Stimulated activated CD4-positive, alpha-beta T cell treated with anti-CD3 and anti-CD28 coated beads, Interleukin-4, amount 100 ng/mL, for 24 hours (primary cell): ENCODE measurements at regions not wholly inside any gene's neighbourhood (a gene's known extent, or its start where the extent isn't known, plus 50 kb on each side); places are given as distances from the start of the nearest gene placed in this dataset.

ENCODE experiments used
- DNase-seq: peaks from one replicate; pipeline ENCODE4 v3.0.0-alpha.2; 2020

DNA sequence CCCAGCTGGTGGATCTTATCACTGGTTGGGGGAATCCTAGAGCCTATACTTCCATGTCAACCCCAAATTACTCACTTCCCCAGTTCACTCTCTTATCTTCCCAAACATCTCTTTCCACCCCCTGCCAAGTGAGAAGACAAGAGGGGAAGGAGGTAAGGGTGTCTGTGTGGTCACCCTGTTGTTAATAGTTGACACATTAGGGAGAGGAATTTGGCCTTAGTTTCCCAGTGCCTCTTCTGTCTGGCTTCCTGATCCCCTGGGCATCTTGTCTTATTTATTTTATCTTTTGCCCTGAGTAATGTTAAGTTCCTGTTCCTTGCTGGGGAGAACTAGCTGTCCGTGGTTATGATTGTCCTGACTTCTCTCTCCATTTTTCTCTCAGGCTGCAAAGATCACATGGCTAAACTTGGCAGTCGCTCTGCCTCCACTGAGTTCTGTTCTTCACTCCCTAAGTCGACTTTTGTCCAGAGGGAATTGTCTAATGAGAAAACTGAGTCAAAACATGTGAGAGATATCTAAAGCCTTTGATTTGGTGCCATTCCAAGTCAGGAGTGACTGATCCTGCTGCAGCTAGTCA, 157.1 kb upstream of the SYT6 start:
- DNase-seq: no peak

DNA sequence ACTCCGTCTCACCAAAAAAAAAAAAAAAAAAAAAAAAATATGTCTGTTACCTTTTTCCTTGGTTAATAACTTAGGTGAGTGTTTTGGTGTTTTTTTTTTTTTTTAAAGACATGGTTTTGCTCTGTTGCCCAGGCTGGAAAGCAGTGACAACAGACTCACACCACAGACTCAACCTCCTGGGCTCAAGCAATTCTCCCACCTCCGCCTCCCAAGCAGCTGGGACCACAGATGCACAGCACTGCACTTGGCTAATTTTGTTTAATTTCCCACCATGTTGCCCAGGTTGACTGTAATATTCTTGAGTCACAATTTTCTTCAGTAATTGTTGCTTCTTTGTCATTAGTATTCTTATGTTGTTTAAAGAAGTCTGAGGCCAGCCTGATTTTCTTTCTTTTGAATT, 149.2 kb upstream of the SYT6 start:
- DNase-seq: no peak

DNA sequence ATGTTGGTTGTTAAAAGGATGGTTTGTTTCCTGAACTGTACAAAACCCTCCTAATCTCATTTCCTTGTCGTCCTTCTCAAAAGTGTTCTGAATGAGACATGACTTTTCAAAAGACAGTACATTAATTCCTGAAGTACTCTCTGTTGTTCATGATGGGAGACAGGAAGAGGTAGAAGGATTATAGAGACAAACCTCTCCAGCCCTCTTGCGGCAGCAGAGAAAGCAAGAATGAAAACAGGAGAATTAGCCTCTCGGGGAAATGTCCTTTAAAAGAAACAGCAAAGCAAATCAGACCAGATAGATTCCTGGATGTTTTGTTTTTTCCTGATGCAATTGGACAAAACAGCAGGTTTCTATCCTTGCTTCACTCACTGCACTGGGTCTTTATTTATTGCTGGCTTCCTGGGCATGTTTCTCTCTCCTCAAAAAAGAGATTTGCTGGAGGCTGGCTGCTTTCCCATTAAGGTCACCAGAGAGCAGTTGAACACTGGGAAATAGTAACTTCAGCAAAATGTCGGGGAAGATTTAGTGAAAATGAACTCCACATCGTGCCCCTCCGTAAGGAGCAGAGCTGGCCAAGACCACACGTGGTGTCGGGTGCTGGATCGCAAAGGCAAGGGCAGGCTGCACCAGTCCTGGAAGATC, 145.8 kb upstream of the SYT6 start:
- DNase-seq: no peak

DNA sequence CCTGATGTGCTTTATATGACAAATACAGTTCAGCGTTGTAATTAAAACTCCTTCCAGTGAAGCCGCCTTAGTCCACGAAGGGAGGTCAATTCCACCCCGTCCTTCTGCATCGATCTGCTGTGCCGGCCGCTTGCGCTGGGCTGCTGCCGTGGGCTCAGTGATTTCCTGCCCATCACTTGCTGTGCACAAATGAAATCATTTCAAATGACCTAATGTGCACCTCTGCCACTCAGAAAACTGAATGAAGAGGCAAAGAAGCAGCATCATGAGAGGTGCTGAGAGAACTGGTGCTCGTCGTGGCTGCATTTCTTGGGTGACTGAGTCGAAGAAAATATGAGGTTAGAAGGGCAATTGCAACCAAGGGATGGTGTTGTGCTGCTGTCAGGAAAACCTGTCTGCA, 144.3 kb upstream of the SYT6 start:
- DNase-seq: no peak

DNA sequence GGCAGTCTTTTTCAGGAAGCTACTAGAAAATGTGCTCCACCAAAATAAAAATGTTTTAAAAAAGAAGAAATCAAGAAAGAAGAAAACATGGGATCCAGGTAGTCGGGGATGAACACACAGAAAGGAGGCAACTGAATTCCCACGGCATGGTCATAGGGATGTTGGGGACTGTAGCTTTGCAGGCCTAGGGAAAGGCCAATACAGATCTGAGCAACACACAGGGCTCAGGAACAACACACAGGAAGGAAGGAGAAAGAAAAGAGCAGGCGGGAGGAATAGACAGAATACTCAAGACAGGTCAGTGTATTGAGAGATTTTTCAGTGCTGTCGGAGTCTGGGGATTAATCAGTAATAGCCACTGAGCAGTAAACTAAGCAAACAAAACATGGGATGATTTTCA, 142.7 kb upstream of the SYT6 start:
- DNase-seq: no peak

DNA sequence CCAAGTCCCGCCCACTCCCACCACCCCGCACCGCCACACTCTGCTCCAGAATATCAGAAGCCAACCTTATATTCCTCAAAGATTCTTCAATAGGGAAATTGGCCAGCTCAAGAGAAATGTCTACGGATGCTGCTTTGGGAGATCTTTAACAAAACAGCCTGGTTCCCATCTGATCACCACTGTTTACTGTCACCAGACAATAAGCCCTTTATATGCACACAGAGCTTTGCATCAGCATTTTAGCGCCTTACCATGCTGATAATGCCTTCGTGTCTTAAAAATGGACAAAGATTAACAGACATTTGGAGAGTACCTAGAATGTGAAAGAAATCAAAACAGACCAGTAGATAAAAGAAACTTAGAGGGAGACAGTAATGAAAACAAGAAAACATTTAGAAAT, 141.7 kb upstream of the SYT6 start:
- DNase-seq: no peak

DNA sequence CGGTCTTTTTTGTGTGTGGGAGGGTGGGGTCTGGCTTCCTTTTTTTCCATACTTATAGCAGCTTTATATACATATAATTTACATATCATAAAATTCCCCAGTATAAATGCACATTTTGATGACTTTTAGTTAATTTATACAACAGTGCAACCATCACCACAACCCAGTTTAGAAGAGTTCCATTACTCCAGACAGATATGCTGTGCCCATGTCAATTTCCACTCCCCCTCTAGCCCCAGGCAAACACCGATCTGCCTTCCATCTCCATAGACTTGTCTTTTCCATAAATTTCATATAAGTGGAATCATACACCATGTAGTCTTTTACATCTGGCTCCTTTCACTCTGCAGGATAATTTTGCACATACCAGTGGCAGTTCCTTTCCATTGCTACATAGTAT, 139.2 kb upstream of the SYT6 start:
- DNase-seq: no peak

DNA sequence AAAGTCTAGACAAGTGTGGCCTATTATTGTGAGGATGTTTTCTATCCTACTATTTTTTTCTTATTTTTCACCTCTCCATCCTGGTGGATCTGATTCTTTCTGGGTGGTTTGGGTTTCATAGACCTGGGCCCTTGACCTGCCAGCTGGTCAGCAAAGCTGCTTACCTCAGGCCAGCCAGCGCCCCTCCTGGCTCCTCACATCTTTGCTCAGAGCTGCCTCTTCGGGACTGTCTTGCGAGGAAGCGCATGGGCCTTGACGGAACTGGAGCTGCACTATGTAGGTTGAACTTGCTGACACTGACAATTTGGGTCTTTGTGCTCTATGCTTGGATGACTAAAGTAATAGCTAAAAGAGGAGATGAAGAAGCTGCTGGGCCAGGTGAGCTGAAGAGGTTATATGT, 138.5 kb upstream of the SYT6 start:
- no peak for DNase-seq

DNA sequence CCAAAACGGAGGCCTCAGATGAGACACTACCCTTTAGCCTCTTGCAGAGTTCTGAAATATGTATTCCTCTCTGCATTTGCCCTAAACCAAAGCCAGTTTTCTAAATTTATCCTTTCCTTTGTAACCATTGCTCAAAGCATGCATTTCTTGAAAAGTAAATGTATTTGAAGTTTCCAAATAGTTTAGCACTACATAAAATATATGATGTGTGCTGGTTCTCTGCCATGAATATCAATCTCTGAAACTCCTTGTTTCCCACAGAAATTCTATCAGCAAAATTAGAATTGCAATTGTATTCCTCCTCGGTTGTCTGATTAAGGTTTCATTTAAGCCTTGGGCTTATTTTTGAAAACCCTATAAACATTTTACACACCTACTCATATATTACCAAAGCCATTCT, 137.1 kb upstream of the SYT6 start:
- no peak for DNase-seq

DNA sequence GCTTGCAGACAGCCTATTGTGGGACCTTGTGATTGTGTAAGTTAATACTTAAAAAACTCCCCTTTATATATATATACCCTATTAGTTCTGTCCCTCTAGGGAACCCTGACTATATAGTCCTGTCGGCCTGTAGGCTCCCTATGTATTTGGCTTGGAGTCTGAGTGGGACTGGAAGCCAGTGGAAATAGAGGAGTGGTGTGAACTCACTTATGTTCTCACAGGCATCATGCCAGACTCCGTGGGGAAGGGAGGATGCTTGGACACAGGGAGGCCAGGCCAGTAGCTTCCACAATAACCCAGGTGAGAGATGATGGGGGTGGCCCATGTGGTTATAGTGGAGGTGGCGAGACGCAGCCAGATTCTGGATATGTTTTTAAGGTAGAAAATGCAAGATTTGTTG, 136.7 kb upstream of the SYT6 start:
- no peak for DNase-seq

DNA sequence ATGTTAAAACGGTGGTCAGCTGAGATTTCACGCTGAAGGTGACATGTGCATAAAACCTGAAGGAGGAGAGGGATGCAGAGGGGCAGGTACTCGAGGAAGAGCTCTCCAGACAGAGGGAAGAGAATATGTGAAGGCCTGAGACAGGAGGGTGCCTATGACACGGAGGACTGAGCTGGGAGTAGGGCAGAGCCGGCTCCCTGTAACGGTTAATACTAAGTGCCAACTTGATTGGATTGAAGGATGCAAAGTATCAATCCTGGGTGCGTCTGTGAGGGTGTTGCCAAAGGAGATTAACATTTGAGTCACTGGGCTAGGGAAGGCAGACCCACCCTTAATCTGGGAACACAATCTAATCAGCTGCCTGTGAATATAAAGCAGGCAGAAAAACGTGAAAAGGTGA, 136.2 kb upstream of the SYT6 start:
- no peak for DNase-seq

DNA sequence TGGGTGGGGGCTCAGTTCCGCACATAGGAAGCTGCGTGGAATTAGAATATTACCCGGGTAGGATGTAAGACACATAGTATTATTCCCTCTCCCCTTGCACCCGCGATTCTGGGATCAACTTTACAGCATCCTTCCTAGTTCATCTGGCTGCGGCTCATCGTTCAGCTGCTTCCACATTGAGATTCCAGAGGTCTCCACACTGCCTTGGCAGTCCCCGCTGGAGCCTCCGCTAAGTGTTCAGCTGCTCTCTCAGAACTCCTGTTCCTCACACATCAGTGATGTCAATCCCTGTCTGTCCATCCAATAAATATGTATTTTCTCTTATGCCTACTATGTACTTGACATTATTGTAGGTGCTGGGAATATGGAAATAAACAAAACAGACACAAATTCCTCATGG, 135.6 kb upstream of the SYT6 start:
- no peak for DNase-seq

DNA sequence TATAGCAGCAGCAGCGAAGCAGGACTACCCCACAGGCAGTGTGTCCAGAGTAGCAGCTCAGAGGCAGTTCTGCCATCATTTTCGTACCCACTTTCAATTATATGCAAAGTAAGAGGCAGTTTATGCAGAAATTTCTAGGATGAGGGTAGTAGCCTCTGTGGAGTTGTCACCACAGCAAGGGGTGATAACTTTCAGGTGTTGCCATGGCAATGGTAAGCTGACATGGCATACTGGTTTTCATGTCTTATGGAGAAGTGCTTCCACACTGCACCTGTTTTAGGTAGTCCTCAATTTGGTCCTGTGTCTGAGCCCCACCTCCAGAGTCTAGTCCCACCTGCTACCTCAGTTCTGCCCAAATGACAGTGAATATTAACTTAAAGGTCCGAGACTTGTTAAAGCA, 133.3 kb upstream of the SYT6 start:
- DNase-seq: no peak

DNA sequence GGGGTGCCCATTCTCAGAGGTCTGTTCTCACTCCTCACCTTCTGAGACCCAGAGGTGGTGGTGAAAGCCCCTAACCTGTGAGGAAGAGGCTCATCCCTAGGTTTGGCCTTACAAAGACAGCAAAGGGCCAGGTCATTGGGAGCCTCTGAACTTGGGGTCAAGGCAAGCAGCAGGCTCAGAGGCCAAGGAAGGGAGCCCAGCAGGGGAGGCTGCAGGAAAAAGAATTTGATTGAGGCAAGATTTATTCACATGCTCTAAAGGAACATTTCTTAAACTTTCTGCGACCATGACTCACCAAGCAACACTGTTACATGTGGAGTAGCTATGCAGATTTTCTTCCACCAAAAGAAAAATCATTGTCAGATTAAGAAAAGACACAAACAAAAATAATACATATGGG, 132.5 kb upstream of the SYT6 start:
- DNase-seq: no peak

DNA sequence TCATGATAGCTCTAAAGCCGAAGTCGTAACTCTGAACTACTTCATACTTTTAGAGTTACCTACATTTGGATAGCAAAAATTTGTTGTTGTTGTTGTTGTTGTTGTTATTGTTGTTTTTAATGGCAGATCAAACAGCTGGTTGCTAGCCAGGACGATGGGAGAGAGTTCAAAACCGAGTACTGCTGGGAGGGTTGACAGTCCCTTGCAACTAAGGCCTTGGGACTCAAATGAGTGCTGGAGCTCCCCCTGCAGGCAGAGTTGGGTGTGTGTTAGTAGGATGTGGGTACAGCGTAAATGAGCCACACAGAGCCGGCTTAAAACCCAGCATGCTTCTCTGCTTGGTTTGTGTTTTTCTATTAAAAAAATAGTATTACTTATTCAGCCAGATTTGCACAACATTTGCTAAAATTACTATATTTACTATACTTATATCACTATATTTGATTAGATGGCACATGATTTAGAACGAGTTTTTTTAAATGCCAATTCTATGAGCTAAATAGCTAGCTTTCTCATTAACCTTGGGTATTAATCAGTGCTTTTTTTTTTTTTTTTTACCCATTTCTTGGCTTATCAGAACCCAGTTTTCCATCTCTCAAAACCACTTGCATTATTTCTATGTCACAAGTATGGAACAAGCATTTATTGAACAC, 129.2 kb upstream of the SYT6 start:
- DNase-seq: peak; percentile 87

DNA sequence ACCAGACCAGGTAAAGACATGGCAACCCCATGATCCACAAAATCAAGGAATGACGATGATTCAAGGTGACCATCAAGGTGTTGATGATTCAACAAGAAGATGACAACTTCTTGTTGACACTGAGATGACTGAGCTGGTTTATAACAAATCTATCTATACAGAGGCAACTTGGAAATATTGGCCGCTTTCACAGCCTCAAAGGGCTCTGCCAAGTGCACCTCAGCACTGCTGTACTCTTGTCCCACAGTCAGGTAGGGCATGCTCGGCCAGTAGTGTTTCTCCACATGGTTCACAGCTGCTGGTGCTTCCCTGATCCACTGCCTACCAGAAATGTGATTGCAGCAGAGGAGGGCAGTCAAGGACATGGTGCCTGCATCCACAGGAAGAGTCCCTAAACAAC, 125.2 kb upstream of the SYT6 start:
- DNase-seq: no peak

DNA sequence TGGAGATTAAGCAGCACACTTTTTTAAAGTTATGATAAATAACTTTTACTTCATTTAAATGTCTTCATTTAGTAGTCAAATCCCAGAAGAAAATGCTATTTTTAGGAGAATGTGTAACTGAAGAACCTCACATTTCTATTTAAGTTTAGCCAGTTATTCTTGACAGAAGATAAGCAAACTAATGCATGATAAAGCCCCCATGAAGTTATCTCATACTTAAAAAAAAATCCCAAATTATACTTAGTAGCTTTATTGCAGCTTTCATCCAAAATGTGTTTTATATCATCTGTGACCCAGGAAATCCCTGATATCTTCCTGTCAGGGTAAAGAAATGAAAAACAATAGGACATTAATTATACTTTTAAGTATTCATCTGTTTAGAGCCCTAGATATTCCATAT, 124.8 kb upstream of the SYT6 start:
- DNase-seq: no peak

DNA sequence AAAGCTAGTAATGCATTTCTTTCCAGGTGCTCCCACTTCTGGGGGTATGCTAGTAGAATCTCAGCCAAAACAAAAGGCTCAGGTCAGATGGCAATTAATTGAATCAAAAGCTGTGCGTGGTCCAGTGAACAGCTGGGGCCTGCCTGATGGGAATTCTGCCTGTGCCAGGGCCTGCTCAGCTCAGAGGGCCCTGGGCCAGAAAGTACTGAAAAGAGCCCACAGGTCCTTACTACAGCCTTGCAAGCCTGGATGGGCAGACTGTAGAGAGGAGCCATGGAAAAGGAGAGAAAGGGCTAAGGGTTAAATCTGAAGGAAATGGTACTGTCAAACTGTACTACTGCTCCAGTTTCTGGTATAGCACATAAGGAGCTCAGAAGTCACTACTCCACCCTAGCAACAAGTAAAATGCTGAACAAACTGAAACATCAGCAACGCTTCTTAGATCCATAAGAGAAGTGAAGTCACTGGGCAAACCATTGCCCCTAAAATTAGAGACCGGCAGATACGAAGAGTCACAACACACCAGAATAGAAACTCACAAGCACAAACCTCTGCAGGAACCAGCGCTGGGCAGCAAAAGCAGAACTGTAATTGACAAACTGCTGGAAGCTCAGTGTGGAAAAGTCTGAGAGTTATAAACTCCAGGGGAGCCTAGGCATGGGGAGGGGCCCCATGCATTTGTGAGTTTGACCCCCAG, 121.1 kb upstream of the SYT6 start:
- no peak for DNase-seq

DNA sequence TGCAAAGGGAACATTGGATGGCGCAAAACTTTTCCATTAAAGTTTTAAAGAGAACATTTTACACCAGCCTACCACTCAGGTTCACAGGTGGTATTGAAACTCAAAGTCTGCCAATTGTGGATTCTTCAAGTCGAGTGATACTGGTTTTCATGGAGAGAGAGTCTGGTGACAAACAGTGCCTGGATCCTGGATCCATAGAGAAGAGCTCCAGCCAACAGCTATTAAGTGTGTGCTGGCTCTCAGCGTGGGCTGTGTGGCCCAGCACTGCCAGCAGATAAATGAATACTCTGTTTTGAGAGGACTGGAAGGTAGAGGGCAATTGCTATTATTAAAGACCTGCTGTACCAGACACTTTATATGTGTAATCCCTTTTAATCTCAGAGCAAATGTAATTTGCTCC, 118.9 kb upstream of the SYT6 start:
- DNase-seq: no peak

DNA sequence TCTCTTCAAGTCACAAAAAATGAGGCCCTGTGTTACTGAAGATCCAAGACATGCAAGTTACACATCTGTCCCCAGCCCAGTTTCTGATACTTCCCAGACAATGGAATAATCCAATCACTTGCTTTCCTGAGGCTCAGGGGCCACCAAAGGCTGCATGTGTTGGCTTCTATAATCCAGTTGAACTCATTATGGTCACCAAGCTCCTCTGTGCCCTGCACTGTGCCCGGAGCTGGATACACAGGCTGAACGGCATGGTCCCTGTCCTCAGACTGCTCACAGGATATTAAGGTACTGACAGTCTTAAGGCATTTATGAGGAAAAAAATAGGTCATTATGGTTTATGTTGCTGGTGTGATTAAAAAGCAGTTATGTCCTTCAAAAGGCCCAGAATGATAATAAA, 117.0 kb upstream of the SYT6 start:
- DNase-seq: no peak

DNA sequence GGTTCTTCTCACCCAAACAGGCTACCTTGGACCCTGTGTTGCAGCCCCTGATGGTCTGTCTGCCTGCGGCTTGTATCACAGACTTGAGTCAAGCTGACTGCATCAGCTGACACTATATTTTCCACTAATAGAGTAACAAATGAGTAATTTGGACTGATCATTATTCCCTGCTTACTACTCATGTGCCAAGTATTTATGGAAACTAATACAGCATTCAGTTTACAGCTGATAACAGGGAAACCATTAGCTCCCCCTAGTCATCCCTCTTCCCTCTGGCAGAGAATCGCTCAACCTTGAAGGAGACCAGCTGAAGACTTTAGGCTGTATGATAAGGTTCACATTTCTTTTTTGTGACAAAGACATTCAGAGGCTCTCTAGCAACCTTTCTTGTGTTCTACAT, 116.6 kb upstream of the SYT6 start:
- no peak for DNase-seq

DNA sequence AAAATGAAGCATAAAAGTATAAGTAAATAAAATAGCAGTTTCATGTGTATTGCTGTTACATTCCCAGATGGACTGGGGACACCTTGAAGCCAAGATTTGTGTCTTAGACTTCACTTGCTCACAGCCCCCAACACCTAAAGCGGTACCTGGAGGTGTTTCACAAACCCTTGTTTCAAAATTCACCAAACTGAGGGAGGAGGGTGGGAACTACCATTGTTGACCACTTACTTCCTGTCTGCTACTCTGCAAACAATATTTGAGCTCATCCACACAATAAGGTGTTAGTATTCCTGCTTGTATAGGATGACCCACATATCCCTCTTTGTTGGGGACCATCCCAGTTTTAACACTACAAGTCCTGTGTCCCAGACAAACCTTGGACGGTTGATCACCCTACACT, 115.9 kb upstream of the SYT6 start:
- DNase-seq: no peak

DNA sequence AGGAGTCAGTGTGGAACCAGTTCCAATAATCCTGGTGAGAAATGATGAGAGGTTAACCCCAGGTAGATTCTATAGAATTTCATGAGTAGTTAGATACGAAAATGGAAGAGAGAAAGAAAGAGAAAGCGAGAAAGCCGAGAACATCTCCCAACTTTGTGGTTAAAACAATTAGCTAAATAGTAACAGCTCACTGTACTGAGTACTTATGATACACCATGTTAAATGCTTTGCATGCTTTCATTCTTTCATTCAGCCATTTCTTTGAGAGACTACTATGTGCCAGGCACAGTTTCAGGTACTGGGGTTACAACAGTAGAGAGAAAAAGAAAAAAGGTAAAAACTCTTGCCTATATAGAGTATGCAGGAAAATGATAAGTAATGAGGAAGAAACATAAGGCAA, 109.7 kb upstream of the SYT6 start:
- DNase-seq: no peak

DNA sequence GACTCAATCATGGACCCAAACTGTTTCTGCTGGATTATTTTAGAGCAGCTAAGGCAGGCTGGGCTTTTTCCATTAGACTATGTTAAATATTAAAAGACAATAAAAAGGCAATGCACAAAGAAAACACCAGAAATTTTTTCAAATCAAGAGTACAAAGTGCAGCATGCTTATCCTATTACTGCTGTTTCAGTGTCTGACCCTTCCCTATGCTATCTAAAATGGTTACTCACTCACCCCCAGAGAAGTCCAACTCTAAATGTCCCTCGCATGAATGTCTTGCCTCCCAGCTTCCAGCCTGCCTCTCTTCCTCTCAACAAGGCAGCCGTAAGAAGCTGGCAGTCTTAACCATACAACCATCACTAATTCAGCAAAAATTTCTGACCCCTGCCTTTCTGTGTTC, 108.7 kb upstream of the SYT6 start:
- no peak for DNase-seq
